ENCODE measurements at regions not wholly inside any gene's neighbourhood (a gene's known extent, or its start where the extent isn't known, plus 50 kb on each side); places are given as distances from the start of the nearest gene placed in this dataset.

DNA sequence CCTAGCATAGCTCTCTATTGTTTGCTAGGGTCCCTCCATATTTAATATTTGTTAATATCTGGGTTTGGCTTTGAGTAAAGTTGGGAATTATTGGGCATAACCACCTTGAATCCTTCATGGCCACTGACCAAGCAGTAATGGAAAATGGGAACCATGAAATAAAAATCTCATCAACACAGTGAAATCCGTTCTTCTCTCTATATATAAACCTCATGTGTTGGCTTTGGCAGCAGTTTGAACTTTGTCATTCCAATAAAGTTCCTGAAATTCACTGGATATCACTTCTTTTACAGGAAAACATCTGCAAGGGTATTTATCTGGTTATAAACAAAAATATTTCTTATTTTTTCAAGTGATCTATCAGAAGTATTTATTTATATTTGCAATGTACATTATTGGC is 93.0 kb upstream of the MPDZ start:
- no peak overlapping the region for H3K27ac ChIP-seq
- H3K27me3 ChIP-seq = no peaks in the 10 kb centered on the region
- intact Hi-C loops (cut with DNase I; ENCODE audit: low total_unique reads) = no loop called here
- H3K9me3 ChIP-seq = no peaks in the 10 kb centered on the region
- no peak for DNase-seq (ENCODE audit: low spot score in 2 of 2)
- no peak overlapping the region for H3K4me3 ChIP-seq
- H3K36me3 ChIP-seq = no peaks in the 10 kb centered on the region
- H3K4me1 ChIP-seq = no peaks in the 10 kb centered on the region
- TF ChIP-seq, protein P1, sequence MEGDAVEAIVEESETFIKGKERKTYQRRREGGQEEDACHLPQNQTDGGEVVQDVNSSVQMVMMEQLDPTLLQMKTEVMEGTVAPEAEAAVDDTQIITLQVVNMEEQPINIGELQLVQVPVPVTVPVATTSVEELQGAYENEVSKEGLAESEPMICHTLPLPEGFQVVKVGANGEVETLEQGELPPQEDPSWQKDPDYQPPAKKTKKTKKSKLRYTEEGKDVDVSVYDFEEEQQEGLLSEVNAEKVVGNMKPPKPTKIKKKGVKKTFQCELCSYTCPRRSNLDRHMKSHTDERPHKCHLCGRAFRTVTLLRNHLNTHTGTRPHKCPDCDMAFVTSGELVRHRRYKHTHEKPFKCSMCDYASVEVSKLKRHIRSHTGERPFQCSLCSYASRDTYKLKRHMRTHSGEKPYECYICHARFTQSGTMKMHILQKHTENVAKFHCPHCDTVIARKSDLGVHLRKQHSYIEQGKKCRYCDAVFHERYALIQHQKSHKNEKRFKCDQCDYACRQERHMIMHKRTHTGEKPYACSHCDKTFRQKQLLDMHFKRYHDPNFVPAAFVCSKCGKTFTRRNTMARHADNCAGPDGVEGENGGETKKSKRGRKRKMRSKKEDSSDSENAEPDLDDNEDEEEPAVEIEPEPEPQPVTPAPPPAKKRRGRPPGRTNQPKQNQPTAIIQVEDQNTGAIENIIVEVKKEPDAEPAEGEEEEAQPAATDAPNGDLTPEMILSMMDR (IDR thresholded peaks at IDR 0.05) = no peak
- no peak for TF ChIP-seq POLR2AphosphoS5 (IDR thresholded peaks at IDR 0.05)
- TF ChIP-seq POLR2A (IDR thresholded peaks at IDR 0.05) = no peak

DNA sequence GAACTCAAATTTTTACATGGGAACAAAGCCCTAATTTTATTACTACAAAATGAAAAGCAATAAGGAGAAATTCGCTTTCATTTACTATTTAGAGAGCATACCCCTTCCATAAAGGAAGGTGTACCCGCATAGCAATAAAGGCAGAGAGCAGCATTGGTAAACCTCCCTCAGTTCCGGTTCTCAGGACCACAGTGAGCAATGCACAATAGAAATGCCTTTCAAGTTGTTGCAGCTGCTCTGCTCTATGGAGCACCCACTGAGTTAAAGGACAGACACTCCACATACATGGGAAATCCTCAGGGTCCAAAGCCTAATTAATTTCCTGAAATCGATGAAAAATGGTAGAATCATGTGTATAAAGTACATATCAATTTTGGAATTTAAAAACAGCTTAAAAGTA is 89.9 kb upstream of the MPDZ start:
- intact Hi-C loops (cut with DNase I; ENCODE audit: low total_unique reads) = no loop called here
- DNase-seq (ENCODE audit: low spot score in 2 of 2) = no peak
- Histone ChIP-seq H3K4me1 (no peaks in the 10 kb centered on the region), H3K36me3 (no peaks in the 10 kb centered on the region), H3K27ac (no peak overlapping the region), H3K27me3 (no peaks in the 10 kb centered on the region), H3K9me3 (no peaks in the 10 kb centered on the region), H3K4me3 (no peak overlapping the region)
- TF ChIP-seq, protein P1 (IDR thresholded peaks at IDR 0.05) = no peak
- TF ChIP-seq POLR2A (IDR thresholded peaks at IDR 0.05) (no peak), POLR2AphosphoS5 (IDR thresholded peaks at IDR 0.05) (no peak)

GRCh38 chr9:13367784-13368183 is 88.3 kb upstream of the MPDZ start:
- intact Hi-C loops (cut with DNase I; ENCODE audit: low total_unique reads) = no loop called here
- Histone ChIP-seq H3K4me3 (no peak overlapping the region), H3K36me3 (no peaks in the 10 kb centered on the region), H3K27ac (no peak overlapping the region), H3K9me3 (no peaks in the 10 kb centered on the region), H3K27me3 (no peaks in the 10 kb centered on the region), H3K4me1 (no peaks in the 10 kb centered on the region)
- DNase-seq (ENCODE audit: low spot score in 2 of 2) = no peak
- TF ChIP-seq, protein P1 (IDR thresholded peaks at IDR 0.05) = no peak
- TF ChIP-seq POLR2A (IDR thresholded peaks at IDR 0.05) (no peak), POLR2AphosphoS5 (IDR thresholded peaks at IDR 0.05) (no peak)

GRCh38 chr9:13364271-13365000 is 84.9 kb upstream of the MPDZ start:
- TF ChIP-seq, protein P1 (IDR thresholded peaks at IDR 0.05) = no peak
- TF ChIP-seq POLR2A (IDR thresholded peaks at IDR 0.05) = no peak
- TF ChIP-seq POLR2AphosphoS5 (IDR thresholded peaks at IDR 0.05) = no peak
- no peaks in the 10 kb centered on the region for H3K4me1 ChIP-seq
- intact Hi-C loops (cut with DNase I; ENCODE audit: low total_unique reads) = no loop called here

DNA sequence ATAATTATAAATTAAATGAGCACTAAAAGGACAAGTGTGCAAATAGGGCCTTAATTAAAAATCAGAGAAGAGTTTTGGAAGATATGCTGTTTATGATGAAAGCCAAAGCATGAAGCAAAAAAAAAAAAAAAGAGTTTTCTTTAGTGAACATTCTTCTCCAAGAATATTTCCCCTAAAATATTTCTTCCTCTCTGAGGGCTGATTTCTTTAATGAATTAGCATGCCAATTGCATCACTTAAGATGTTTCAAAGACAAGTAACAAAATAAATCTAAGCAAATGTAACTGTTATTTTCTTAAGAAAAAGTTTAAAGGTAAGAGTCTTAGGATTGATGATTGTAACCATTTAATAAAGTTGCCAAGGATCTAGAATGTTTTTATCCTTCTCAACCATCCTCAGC is 81.6 kb upstream of the MPDZ start:
- intact Hi-C loops (cut with DNase I; ENCODE audit: low total_unique reads) = no loop called here
- Histone ChIP-seq H3K9me3 (no peaks in the 10 kb centered on the region), H3K4me3 (no peak overlapping the region), H3K4me1 (no peaks in the 10 kb centered on the region), H3K36me3 (no peaks in the 10 kb centered on the region), H3K27ac (no peak overlapping the region), H3K27me3 (no peaks in the 10 kb centered on the region)
- no peak for TF ChIP-seq POLR2AphosphoS5 (IDR thresholded peaks at IDR 0.05)
- TF ChIP-seq, protein P1 (IDR thresholded peaks at IDR 0.05) = no peak
- no peak for TF ChIP-seq POLR2A (IDR thresholded peaks at IDR 0.05)
- no peak for DNase-seq (ENCODE audit: low spot score in 2 of 2)

More at GRCh38 chr9:13364271-13365000, 84.9 kb upstream of the MPDZ start:
- no peak for DNase-seq (ENCODE audit: low spot score in 2 of 2)
- Histone ChIP-seq H3K27ac (no peak overlapping the region), H3K27me3 (no peaks in the 10 kb centered on the region), H3K36me3 (no peaks in the 10 kb centered on the region), H3K4me3 (no peak overlapping the region), H3K9me3 (no peaks in the 10 kb centered on the region)
